ENCODE measurements at regions not wholly inside any gene's neighbourhood (a gene's known extent, or its start where the extent isn't known, plus 50 kb on each side); places are given as distances from the start of the nearest gene placed in this dataset.

DNA sequence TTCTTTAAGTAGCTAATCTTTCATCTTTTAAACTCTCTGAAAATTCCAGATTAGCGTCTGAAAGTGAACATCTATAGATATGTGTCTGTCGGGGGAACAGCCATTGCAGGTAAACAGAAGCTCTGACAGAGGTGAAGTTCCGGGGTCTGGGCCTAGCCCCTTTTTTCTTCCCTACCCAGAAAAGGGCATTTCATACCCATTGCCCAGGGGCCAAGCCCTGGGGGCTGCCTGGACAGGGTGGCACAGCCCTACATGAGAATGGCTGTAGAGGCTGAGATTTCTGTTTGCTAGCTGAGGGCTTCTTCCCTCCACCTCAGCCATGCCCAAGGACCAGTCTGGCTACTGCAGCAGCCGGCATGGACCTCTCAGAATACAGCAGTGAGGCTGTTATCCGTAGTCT, 327.0 kb upstream of the PLET1 start:
- Histone ChIP-seq H2BK5ac (ENCODE audit: low read depth, low read length) (no peak overlapping the region), H3K23me2 (ENCODE audit: low read depth, low read length) (no peaks in the 10 kb centered on the region), H3K36me3 (ENCODE audit: control insufficient read depth in 2 of 4, insufficient read depth in 4 of 4, low read length in 3 of 4) (no peaks in the 10 kb centered on the region), H4K8ac (ENCODE audit: extremely low read depth, insufficient read depth, low read length) (no peak overlapping the region; the same call in 1 of the 2 replicates), H4K5ac (ENCODE audit: insufficient read length, low read depth, low read length) (no peak overlapping the region), H3K9me3 (ENCODE audit: insufficient read depth in 2 of 2, low read depth in 1 of 2, low read length in 1 of 2) (no peaks in the 10 kb centered on the region), H3K9ac (replicated peaks in 1 of 4; ENCODE audit: extremely low read depth in 1 of 4, low read depth in 3 of 4, low read length in 3 of 4) (no peak overlapping the region), H2AFZ (ENCODE audit: low read length) (no peak overlapping the region), H3K27me3 (replicated peaks in 1 of 4; ENCODE audit: control insufficient read depth in 3 of 4, extremely low read depth in 1 of 4, insufficient read depth in 3 of 4, low read length in 3 of 4) (no peaks in the 10 kb centered on the region), H3K4ac (replicated peaks; ENCODE audit: insufficient read length, low read depth, low read length) (no peak overlapping the region), H4K20me1 (replicated peaks in 1 of 2; ENCODE audit: control insufficient read depth in 1 of 2, insufficient read depth in 2 of 2, low read length in 2 of 2) (no peaks in the 10 kb centered on the region), H3K79me1 (ENCODE audit: low read depth, low read length) (no peaks in the 10 kb centered on the region), H3K79me2 (ENCODE audit: control insufficient read depth in 1 of 2, insufficient read depth in 2 of 2, low read length in 2 of 2) (no peaks in the 10 kb centered on the region), H3K27ac (ENCODE audit: low read depth, low read length) (no peak overlapping the region), H3K4me3 (ENCODE audit: extremely low read depth in 1 of 4, insufficient read depth in 2 of 4, low read depth in 3 of 4, low read length in 4 of 4) (no peak overlapping the region), H3K4me2 (ENCODE audit: insufficient read depth in 1 of 2, low read depth in 2 of 2, low read length in 2 of 2) (no peak overlapping the region), H3K4me1 (replicated peaks in 1 of 4; ENCODE audit: control insufficient read depth in 3 of 4, insufficient read depth in 4 of 4, low read length in 3 of 4) (peaks cover 0 to 4% (median 1%) of the 10 kb centered on the region in 4 experiments; a peak in 1 of 7 replicates), H2AK5ac (ENCODE audit: low read depth, low read length) (no peak overlapping the region), H2BK15ac (ENCODE audit: low read length) (no peak overlapping the region), H3K56ac (replicated peaks; ENCODE audit: insufficient read length, low read depth, low read length) (no peak overlapping the region), H3K18ac (ENCODE audit: extremely low read depth, low read length) (no peak overlapping the region), H4K91ac (replicated peaks; ENCODE audit: insufficient read length, low read length) (no peak overlapping the region), H2BK12ac (ENCODE audit: low read depth, low read length) (no peak overlapping the region), H2BK120ac (replicated peaks; ENCODE audit: low read depth, low read length) (no peak overlapping the region), H3K23ac (ENCODE audit: insufficient read length) (no peak overlapping the region), H3K14ac (ENCODE audit: insufficient read length) (no peak overlapping the region), H2BK20ac (ENCODE audit: low read length) (no peak overlapping the region)
- 92% methylated on average over 5 of the region's 5 CpGs; no CpG with 5 or more reads in 1 of the 2 experiments for WGBS, 2 experiments (ENCODE audit: extremely low coverage in 1 of 2, insufficient coverage in 1 of 2, insufficient read length in 1 of 2, insufficient replicate concordance in 2 of 2, low coverage in 1 of 2, low lambda C conversion rate in 2 of 2, missing lambda C conversion rate in 1 of 2)
- no peak for FAIRE-seq
- no peak for DNase-seq (ENCODE audit: low read depth in 1 of 2, low spot score in 2 of 2)
- no peak for TF ChIP-seq TAF7 (optimal IDR thresholded peaks at IDR 0.05; ENCODE audit: borderline replicate concordance, low read depth, low read length)
- no peak for TF ChIP-seq HDAC6 (IDR thresholded peaks at IDR 0.05; ENCODE audit: low read depth, low read length)
- no peak for TF ChIP-seq BRCA1 (IDR thresholded peaks at IDR 0.05; ENCODE audit: low read depth, low read length)
- TF ChIP-seq, protein P1, sequence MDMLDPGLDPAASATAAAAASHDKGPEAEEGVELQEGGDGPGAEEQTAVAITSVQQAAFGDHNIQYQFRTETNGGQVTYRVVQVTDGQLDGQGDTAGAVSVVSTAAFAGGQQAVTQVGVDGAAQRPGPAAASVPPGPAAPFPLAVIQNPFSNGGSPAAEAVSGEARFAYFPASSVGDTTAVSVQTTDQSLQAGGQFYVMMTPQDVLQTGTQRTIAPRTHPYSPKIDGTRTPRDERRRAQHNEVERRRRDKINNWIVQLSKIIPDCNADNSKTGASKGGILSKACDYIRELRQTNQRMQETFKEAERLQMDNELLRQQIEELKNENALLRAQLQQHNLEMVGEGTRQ (IDR thresholded peaks at IDR 0.05; ENCODE audit: low read length) = no peak
- no peak for TF ChIP-seq POLR2AphosphoS5 (IDR thresholded peaks at IDR 0.05; ENCODE audit: low read depth, low read length)
- TF ChIP-seq TEAD4 (IDR thresholded peaks at IDR 0.05; ENCODE audit: low read depth, low read length) = no peak
- no peak for TF ChIP-seq PHF8 (conservative IDR thresholded peaks at IDR 0.05; ENCODE audit: low read depth, low read length)
- no peak for TF ChIP-seq SRF (IDR thresholded peaks at IDR 0.05; ENCODE audit: low read depth, low read length)
- no peak for TF ChIP-seq CBX8 (IDR thresholded peaks at IDR 0.05; ENCODE audit: borderline replicate concordance, low read depth, low read length)
- no peak for TF ChIP-seq GABPA (IDR thresholded peaks at IDR 0.05; ENCODE audit: borderline replicate concordance, insufficient read depth, low read length)
- TF ChIP-seq, protein P2, sequence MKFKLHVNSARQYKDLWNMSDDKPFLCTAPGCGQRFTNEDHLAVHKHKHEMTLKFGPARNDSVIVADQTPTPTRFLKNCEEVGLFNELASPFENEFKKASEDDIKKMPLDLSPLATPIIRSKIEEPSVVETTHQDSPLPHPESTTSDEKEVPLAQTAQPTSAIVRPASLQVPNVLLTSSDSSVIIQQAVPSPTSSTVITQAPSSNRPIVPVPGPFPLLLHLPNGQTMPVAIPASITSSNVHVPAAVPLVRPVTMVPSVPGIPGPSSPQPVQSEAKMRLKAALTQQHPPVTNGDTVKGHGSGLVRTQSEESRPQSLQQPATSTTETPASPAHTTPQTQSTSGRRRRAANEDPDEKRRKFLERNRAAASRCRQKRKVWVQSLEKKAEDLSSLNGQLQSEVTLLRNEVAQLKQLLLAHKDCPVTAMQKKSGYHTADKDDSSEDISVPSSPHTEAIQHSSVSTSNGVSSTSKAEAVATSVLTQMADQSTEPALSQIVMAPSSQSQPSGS (IDR thresholded peaks at IDR 0.05; ENCODE audit: low read length) = no peak
- TF ChIP-seq YY1 (IDR thresholded peaks at IDR 0.05; ENCODE audit: low read depth, low read length) = no peak
- no peak for TF ChIP-seq CHD2 (IDR thresholded peaks at IDR 0.05; ENCODE audit: low read length)
- ChIA-PET CTCF (ENCODE audit: partially characterized antibody) (interaction anchor here (0.6 to 4.0 kb wide), 85 partner anchors 9 to 817 kb away, joined by 3 to 35 read pairs (median 4); no protein-coding TSS in a partner anchor), POLR2A (ENCODE audit: partially characterized antibody) (no interaction called here)

Data from H1 (cell line).